AG10803 (cell line): ENCODE measurements at regions not wholly inside any gene's neighbourhood (a gene's known extent, or its start where the extent isn't known, plus 50 kb on each side); places are given as distances from the start of the nearest gene placed in this dataset.
A peak's percentile ranks its signal among the peaks of the same experiment; 100 is the strongest.

Source experiments
- DNase-seq: peaks from one replicate; pipeline ENCODE4 v3.0.0; 2010; ENCODE audit warnings: low read depth
- H3K4me3 ChIP-seq: 2 replicates; pipeline ENCODE4 v1.5.1; 2011; ENCODE audit warnings: mild to moderate bottlenecking, low read length, control low read depth
- CTCF ChIP-seq: conservative IDR thresholded peaks from 2 replicates; pipeline ENCODE4 v1.5.1; 2011; ENCODE audit warnings: mild to moderate bottlenecking, low read length, control low read depth, inconsistent platforms

- peak; percentile 21; the same call in 1 of the 2 replicates for TF ChIP-seq CTCF
- no peak overlapping the region for H3K4me3 ChIP-seq
- DNase-seq, result peak; percentile 43
Observed at GRCh38 chr13:47126432-47126831, 229.6 kb upstream of the HTR2A start.

- no peak for DNase-seq
- H3K4me3 ChIP-seq, result no peak overlapping the region
- TF ChIP-seq CTCF, result no peak
Observed at GRCh38 chr13:47121092-47121763, 224.4 kb upstream of the HTR2A start.

GRCh38 chr13:47120282-47120681 lies 223.4 kb upstream of the HTR2A start:
- DNase-seq, result no peak
- H3K4me3 ChIP-seq, result no peak overlapping the region
- no peak for TF ChIP-seq CTCF

- DNase-seq, result peak; percentile 11
- TF ChIP-seq CTCF, result no peak
Observed at GRCh38 chr13:47119575-47120235, 222.9 kb upstream of the HTR2A start.

GRCh38 chr13:47117268-47117667 lies 220.4 kb upstream of the HTR2A start:
- peak; percentile 68 for DNase-seq
- no peak for TF ChIP-seq CTCF
- H3K4me3 ChIP-seq, result no peak overlapping the region

More at GRCh38 chr13:47119575-47120235, 222.9 kb upstream of the HTR2A start:
- no peak overlapping the region for H3K4me3 ChIP-seq

GRCh38 chr13:47114030-47114429 lies 217.2 kb upstream of the HTR2A start:
- peak; percentile 82 for DNase-seq
- no peak overlapping the region for H3K4me3 ChIP-seq
- no peak for TF ChIP-seq CTCF

- no peak overlapping the region for H3K4me3 ChIP-seq
- no peak for TF ChIP-seq CTCF
- DNase-seq, result no peak
Observed at GRCh38 chr13:47112903-47113299, 216.0 kb upstream of the HTR2A start.
